Spleen (tissue), 11 donors: ENCODE measurements at regions not wholly inside any gene's neighbourhood (a gene's known extent, or its start where the extent isn't known, plus 50 kb on each side); places are given as distances from the start of the nearest gene placed in this dataset.
"Not testable (repeated sequence)": the region's sequence is repeated elsewhere in the genome, so short reads cannot be mapped to it uniquely, and the experiment has no call there.

Experiments
- DNase-seq: peaks from one replicate; pipeline ENCODE4 v3.0.0-alpha.2; 2020
- H3K27ac ChIP-seq, 8 donors: fragments of 200-600 bp; sonication (generic) in 7 of 8; 1 replicate in 4 of 8; 2 replicates in 4 of 8; pipeline versions ENCODE4 v1.5.0 to v1.8.0; 2016 to 2021; ENCODE audit warnings: inconsistent platforms in 4 of 8, mild to moderate bottlenecking in 4 of 8, moderate library complexity in 1 of 8
- H3K27me3 ChIP-seq, 7 donors: fragments of 200-600 bp; sonication (generic) in 6 of 7; replicated peaks in 1 of 7; 1 replicate in 4 of 7; 2 replicates in 3 of 7; pipeline versions ENCODE4 v1.5.0 to v1.8.0; 2016 to 2021; ENCODE audit warnings: inconsistent platforms in 3 of 7, mild to moderate bottlenecking in 1 of 7
- H3K36me3 ChIP-seq, 6 donors: fragments of 200-600 bp; sonication (generic) in 5 of 6; 1 replicate in 4 of 6; 2 replicates in 2 of 6; pipeline versions ENCODE4 v1.5.0 to v1.8.0; 2016 to 2021; ENCODE audit warnings: inconsistent platforms in 2 of 6
- H3K4me1 ChIP-seq, 6 donors: fragments of 200-600 bp; sonication (generic) in 5 of 6; 1 replicate in 3 of 6; 2 replicates in 3 of 6; pipeline versions ENCODE4 v1.5.0 to v1.8.0; 2016 to 2021; ENCODE audit warnings: inconsistent platforms in 3 of 6
- H3K4me3 ChIP-seq, 8 donors: fragments of 200-600 bp; sonication (generic) in 7 of 8; 1 replicate in 4 of 8; 2 replicates in 4 of 8; pipeline versions ENCODE4 v1.5.0 to v1.8.0; 2016 to 2021; ENCODE audit warnings: inconsistent platforms in 4 of 8, mild to moderate bottlenecking in 4 of 8, moderate library complexity in 2 of 8
- H3K9me3 ChIP-seq, 8 donors: fragments of 200-600 bp; sonication (generic) in 7 of 8; 1 replicate in 4 of 8; 2 replicates in 4 of 8; pipeline versions ENCODE4 v1.5.0 to v1.8.0; 2016 to 2021; ENCODE audit warnings: inconsistent platforms in 4 of 8
- POLR2A ChIP-seq, 3 donors: fragments of 450-650 bp; IDR thresholded peaks; one replicate each; pipeline ENCODE4 v1.5.1; 2017; ENCODE audit warnings: antibody characterized with exemption in 3 of 3, mild to moderate bottlenecking in 1 of 3
- POLR2AphosphoS5 ChIP-seq, 3 donors: sonication (generic); formaldehyde crosslinking; IDR thresholded peaks; one replicate each; pipeline ENCODE4 v1.5.1; 2017; ENCODE audit warnings: antibody characterized with exemption in 3 of 3
- WGBS, 5 donors: extraction: QIAGEN DNeasy Blood & Tissue Kit in 3 of 5; methylation state at CpG; one replicate each; pipeline versions ENCODE4 v1.1.5 to v1.1.7; 2013 to 2018; 5-methylcytosine and 5-hydroxymethylcytosine counted together
- intact Hi-C: fragments of 100-400 bp; cut with DNase I; formaldehyde crosslinking; loops from one replicate; pipeline ENCODE4 v1.15.0; 2023; ENCODE audit warnings: low total_unique reads
- TF ChIP-seq, protein P1 (sequence below), 11 experiments: fragments of 200-600 bp in 7 of 11; fragments of 450-650 bp in 4 of 11; sonication (generic) in 4 of 11; IDR thresholded peaks in 8 of 11; conservative IDR thresholded peaks in 3 of 11; 1 replicate in 7 of 11; 2 replicates in 4 of 11; pipeline versions ENCODE4 v1.4.0 to v1.8.0; 2016 to 2021; ENCODE audit warnings: antibody characterized with exemption in 11 of 11, inconsistent platforms in 4 of 11, mild to moderate bottlenecking in 1 of 11
- donor health status: healthy with polysubstance abuse.
- donor health status: DM: no; HTN: no; CAD: no; lungs with moderate emphysema.
- donor health status: DM: no; HTN: no; CAD: no.
- donor health status: Bipolar disorder and iron deficiency.
- donor health status: healthy.
- donor health status: DM: no; HTN: no; CAD: no.
- donor health status: DM: yes; HTN: yes; CAD: no.

DNA sequence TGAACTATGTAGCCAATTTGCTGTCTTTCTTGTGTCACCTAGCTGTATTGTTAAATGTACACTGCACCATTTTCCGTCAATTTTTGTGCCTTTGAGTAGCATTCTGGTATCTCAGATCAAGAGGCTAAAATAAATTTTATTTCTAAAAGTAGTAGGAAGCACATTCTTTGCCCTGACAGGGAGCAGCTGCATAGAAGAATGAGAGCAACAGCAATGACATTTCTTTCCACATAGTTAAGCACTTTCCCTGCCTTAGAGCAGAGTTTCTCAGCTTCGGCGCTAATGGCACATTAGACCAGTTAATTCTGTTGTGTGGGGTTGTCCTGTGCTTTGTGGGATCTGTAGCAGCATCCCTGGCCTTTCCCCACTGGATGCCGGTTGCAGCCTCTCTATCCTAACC is 173.9 kb downstream of the CHIC2 start:
- intact Hi-C loops, result no loop called here
- DNase-seq, result no peak

DNA sequence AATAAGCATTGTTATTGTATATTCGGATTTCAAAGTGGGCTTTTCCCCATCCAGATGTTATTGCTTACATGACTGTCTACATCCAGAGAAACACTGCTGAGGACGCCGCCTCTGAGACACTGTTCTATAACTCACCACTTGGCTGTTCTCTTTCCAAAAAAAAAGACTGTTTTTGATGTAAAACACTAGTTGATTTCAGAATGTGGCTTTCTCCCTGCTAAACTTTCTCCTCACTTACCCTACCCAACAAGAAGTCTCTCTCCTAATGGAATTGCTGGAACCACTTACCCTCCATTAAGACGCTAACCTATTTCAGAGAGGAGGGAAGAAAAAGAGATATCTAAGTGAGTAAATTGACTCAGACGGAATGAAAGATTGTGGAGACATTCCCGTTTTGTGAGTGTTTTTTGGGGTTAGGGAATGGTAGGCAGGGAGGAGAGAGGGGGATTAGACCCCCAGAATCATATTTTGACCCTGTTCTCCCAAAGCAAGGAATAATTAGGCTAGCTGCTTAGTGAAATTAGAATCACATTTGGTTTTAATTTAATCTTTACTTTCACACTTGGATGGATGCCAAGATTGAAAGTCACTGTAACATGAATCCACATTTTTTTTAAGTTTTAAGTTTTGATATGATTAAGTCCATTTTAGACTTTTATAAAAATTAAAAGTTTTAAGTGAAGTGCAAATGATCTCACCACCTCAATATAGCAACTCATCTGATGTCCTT is 174.9 kb downstream of the CHIC2 start:
- 76 to 92% (median 86%) methylated on average over 6 of the region's 6 CpGs for WGBS, 5 donors
- TF ChIP-seq POLR2AphosphoS5 (IDR thresholded peaks at IDR 0.05), result no peak
- TF ChIP-seq POLR2A (IDR thresholded peaks at IDR 0.05), result no peak
- TF ChIP-seq, protein P1, sequence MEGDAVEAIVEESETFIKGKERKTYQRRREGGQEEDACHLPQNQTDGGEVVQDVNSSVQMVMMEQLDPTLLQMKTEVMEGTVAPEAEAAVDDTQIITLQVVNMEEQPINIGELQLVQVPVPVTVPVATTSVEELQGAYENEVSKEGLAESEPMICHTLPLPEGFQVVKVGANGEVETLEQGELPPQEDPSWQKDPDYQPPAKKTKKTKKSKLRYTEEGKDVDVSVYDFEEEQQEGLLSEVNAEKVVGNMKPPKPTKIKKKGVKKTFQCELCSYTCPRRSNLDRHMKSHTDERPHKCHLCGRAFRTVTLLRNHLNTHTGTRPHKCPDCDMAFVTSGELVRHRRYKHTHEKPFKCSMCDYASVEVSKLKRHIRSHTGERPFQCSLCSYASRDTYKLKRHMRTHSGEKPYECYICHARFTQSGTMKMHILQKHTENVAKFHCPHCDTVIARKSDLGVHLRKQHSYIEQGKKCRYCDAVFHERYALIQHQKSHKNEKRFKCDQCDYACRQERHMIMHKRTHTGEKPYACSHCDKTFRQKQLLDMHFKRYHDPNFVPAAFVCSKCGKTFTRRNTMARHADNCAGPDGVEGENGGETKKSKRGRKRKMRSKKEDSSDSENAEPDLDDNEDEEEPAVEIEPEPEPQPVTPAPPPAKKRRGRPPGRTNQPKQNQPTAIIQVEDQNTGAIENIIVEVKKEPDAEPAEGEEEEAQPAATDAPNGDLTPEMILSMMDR (IDR thresholded peaks at IDR 0.05 in 8 of 11, conservative IDR thresholded peaks at IDR 0.05 in 3 of 11), result no peak
- Histone ChIP-seq H3K4me1 (no peaks in the 10 kb centered on the region), H3K27ac (no peak overlapping the region), H3K27me3 (no peaks in the 10 kb centered on the region), H3K4me3 (no peak overlapping the region), H3K36me3 (no peaks in the 10 kb centered on the region), H3K9me3 (no peaks in the 10 kb centered on the region)
- DNase-seq, result no peak
- intact Hi-C loops, result no loop called here

More for the DNA sequence above, 173.9 kb downstream of the CHIC2 start:
- H3K36me3 ChIP-seq, result no peaks in the 10 kb centered on the region
- H3K27ac ChIP-seq, result peak overlapping the region in 1 of 8 donors; percentile 18
- no peaks in the 10 kb centered on the region for H3K4me1 ChIP-seq
- TF ChIP-seq POLR2AphosphoS5 (IDR thresholded peaks at IDR 0.05) (no peak), POLR2A (IDR thresholded peaks at IDR 0.05) (no peak)
- TF ChIP-seq, protein P1 (IDR thresholded peaks at IDR 0.05 in 8 of 11, conservative IDR thresholded peaks at IDR 0.05 in 3 of 11), result no peak
- no peak overlapping the region for H3K4me3 ChIP-seq
- WGBS, 5 donors, result 79 to 83% (median 82%) methylated on average over 4 of the region's 4 CpGs
- no peaks in the 10 kb centered on the region for H3K27me3 ChIP-seq
- no peaks in the 10 kb centered on the region for H3K9me3 ChIP-seq

DNA sequence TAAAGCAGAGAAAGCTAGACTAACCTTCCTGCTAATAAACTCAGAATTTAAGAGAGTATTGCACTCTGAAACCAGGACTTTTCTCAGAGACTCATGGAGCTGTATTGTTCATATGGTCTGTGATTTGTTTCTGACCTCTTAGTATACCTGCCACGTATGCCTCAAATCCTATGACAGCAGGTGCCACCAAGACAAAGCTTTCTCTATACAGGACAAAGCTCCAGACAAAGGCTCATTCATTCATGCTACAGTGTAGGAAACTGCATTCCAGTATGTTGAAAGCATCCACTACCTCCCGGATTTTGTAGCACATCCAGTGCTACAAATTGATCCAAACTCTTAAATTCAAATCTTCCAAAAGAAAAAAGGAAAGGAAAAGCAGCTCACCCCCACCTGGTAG is 178.3 kb downstream of the CHIC2 start:
- Histone ChIP-seq H3K27me3 (no peaks in the 10 kb centered on the region), H3K27ac (no peak overlapping the region), H3K4me3 (no peak overlapping the region), H3K9me3 (peaks cover 0 to 9% (median 6%) of the 10 kb centered on the region in 8 donors), H3K4me1 (no peaks in the 10 kb centered on the region), H3K36me3 (no peaks in the 10 kb centered on the region)
- DNase-seq, result no peak
- TF ChIP-seq POLR2AphosphoS5 (IDR thresholded peaks at IDR 0.05) (no peak), POLR2A (IDR thresholded peaks at IDR 0.05) (no peak)
- TF ChIP-seq, protein P1 (IDR thresholded peaks at IDR 0.05 in 8 of 11, conservative IDR thresholded peaks at IDR 0.05 in 3 of 11), result no peak
- WGBS, 5 donors, result 64 to 88% (median 82%) methylated on average over 2 of the region's 2 CpGs
- intact Hi-C loops, result no loop called here

DNA sequence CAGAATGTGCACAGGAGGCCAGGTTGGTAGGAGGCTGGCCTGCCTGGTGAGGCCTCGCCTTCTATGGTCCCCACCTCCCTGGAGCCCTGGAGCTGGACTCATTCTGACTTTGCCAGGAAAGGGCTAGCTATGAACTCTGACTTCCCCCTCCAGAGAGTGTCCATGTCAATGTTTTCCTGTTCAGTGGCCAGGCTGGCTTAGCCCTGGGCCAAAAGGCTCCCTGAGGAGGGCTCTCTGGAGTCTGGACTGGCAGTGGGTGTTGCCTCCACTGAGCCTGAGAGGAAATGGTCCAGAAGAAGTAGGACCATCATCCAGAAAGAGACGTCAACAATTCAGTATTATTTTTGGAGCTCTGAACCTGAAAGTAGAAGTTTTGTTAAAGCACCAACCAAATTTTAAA is 178.7 kb downstream of the CHIC2 start:
- no peak overlapping the region for H3K27ac ChIP-seq
- H3K27me3 ChIP-seq, result no peaks in the 10 kb centered on the region
- H3K4me1 ChIP-seq, result no peaks in the 10 kb centered on the region
- TF ChIP-seq POLR2A (IDR thresholded peaks at IDR 0.05) (no peak), POLR2AphosphoS5 (IDR thresholded peaks at IDR 0.05) (no peak)
- TF ChIP-seq, protein P1 (IDR thresholded peaks at IDR 0.05 in 8 of 11, conservative IDR thresholded peaks at IDR 0.05 in 3 of 11), result no peak
- DNase-seq, result no peak
- no peak overlapping the region for H3K4me3 ChIP-seq
- H3K9me3 ChIP-seq, result peaks cover 0 to 9% (median 6%) of the 10 kb centered on the region in 8 donors
- intact Hi-C loops, result no loop called here
- 50 to 65% (median 56%) methylated on average over 2 of the region's 2 CpGs for WGBS, 5 donors
- no peaks in the 10 kb centered on the region for H3K36me3 ChIP-seq

DNA sequence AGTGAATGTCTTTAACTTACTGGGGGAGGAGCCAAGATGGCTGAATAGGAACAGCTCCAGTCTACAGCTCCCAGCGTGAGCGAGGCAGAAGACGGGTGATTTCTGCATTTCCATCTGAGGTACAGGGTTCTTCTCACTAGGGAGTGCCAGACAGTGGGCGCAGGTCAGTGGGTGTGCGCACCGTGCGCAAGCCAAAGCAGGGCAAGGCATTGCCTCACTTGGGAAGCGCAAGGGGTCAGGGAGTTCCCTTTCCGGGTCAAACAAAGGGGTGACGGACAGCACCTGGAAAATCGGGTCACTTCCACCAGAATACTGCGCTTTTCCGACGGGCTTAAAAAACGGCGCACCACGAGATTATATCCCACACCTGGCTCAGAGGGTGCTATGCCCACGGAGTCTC is 187.3 kb downstream of the CHIC2 start:
- 85 to 100% (median 88%) methylated on average over 2 to 17 of the region's 18 CpGs for WGBS, 5 donors
- H3K4me1 ChIP-seq, H3K27me3 ChIP-seq, DNase-seq, intact Hi-C loops, H3K36me3 ChIP-seq, H3K27ac ChIP-seq, H3K4me3 ChIP-seq, H3K9me3 ChIP-seq: not testable (repeated sequence)
